ENCODE measurements at regions not wholly inside any gene's neighbourhood (a gene's known extent, or its start where the extent isn't known, plus 50 kb on each side); places are given as distances from the start of the nearest gene placed in this dataset.

DNA sequence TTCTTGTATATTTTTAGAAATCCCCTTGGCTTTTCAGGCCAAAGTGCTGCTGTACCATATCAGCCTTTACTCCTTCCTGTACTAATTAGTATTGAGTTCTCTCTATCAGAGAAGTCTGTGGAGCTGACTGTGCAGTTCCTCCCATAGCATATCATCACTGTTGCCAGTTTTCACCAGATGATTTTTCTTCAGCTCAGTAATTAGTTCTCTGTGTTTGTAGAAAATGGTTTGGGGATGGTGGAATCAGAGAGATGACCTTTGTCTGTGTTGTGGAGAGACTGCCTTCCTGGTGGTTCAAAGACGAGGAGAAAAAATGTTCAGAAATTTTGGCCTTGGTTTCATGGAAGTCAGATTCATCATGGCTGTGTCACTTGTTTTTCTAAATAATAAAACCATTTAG lies 227.5 kb upstream of the ACTBL2 start:
- DNase-seq (ENCODE audit: low read depth): no peak

DNA sequence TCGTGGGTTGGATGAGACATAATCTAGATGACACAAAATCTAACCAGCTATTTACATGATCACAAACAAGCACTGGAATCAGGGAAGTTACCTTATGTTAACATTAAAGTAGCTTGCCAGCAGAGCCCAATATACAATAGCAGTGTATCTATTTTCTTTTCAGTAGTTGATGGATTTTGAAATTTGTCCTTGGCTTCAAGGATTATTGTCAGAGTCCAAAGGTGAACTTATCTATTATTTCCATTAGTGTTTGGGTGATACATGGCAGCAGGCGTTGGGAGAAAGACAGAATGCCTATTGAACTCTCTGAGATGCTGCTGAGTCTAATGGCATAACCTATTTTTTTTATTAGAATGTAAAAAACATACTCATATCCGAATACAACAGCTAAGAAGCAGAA lies 223.2 kb upstream of the ACTBL2 start:
- no peak for DNase-seq (ENCODE audit: low read depth)

DNA sequence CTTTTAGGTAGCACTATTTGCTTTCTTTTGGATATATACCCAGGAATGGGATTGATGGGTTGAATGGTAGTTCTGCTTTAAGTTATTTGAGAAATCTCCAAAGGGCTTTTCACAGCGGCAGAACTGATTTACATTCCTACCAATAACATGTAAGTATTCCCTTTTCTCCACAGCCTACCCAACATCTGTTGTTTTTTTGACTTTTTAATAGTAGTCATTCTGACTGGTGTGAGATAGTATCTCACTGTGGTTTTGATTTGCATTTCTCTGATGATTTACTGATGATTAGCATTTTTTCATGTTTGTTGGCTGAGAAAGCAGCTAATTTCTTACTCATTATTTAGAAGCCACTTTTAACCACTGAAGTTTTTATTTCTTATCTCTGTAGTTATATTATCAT lies 221.1 kb upstream of the ACTBL2 start:
- peak; percentile 17 for DNase-seq (ENCODE audit: low read depth)

DNA sequence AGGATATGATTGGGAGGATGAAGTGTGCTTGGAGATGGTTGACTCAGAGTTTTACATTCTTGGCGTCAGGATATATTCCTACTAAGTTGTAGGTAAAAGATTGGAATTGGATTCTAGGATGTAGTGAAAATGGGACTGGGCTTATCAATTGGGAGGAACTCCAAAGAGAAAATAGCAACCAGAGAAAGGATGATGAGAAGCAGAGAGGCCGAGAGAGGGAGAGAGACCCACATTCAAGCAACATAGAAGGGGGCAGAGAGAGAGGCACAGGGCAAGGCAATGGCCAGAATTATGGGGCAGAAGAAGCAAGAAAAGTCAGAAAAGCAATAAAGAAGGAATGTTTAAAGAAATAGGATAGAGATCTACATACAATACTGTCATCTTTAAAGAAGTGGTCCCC lies 217.9 kb upstream of the ACTBL2 start:
- DNase-seq (ENCODE audit: low read depth): no peak

DNA sequence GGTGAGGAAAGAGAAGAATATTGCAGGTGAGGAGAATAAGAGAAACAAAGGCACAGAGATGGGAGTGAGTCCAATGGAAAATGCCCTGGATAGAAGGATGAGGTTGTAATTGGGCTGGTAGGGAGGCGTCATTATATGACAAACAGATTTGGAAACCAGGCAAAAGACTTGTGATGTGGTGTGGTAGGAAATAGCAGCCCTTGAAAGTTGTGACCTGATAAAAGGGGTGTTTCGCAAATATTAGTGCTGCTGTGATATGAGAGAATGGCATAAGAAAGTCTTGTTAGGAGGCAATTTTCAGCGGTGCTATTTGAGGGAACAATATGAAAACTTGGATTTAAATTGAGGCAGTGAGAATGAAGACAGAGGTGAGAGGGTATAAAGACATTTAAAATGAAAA lies 217.5 kb upstream of the ACTBL2 start:
- DNase-seq (ENCODE audit: low read depth): no peak

DNA sequence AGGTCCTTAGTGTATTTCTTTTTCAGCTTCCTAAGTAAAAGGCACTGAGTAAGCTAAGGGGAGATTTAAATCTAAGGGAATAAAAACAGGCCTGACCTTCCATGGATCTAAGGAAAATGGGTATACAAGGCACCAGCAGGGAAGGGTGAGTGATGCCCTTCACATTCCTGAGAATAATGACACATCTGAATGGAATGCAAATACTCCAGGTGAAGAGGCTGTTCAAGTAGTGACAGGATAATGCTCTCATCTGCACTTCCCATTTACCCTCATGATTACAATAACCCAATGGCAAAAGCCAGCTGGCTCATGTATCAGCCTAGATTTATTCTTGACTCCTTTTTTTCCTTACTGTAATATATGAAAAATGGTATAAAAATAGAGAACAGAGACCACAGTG lies 216.2 kb upstream of the ACTBL2 start:
- DNase-seq (ENCODE audit: low read depth): peak; percentile 68

DNA sequence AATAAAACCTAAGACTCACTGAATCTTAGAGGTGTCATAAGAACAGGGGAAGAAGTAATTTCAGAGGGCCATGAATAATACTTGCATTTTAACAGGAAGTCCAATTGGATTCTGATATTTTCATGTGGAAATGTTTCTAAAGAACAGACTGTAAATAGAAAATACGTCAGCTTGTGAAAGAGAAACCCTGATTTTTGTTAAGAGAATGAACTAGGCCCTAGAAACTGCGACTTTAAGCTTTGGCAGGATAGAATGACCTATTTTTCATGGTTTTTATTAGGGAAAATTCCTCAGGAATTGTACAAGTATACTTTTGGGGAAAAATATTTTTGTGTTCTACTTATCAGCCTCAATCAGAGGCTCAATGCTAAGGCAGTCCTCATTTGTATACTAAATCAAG lies 215.5 kb upstream of the ACTBL2 start:
- DNase-seq (ENCODE audit: low read depth): no peak

DNA sequence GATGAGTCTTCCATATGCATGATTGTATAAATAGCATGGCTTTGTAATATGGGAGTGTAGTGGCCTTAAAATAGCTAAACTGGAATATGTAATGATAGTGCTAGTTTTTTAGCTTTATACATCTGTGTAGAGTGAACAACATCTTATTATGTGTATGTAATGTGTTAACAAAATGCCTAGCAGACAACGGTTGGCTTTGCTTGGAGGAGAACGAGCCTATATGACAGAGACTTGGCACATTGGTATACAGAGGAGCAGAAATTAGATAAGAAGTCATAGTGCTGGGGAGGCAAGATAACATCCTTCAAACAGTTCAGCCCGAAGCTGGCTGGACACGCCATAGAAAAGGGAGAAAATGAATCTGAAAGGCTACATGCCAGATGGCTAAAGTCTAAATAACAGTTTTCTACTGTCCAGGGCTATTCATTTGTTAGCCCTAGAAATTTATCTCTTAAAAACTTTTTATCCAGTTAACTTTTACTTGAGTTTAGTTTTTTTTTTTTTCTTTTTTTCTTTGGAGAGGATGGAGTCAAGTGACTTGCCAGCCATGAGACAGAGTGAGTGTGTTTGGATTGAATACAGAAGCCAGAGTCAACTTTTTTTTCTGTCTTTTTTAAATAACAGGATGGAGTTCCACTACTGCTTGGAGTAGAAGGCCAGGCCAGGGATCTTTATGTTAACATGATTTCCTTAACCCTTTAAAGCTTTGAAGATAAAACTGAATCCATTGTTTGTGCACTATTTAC lies 214.4 kb upstream of the ACTBL2 start:
- no peak for DNase-seq (ENCODE audit: low read depth)

DNA sequence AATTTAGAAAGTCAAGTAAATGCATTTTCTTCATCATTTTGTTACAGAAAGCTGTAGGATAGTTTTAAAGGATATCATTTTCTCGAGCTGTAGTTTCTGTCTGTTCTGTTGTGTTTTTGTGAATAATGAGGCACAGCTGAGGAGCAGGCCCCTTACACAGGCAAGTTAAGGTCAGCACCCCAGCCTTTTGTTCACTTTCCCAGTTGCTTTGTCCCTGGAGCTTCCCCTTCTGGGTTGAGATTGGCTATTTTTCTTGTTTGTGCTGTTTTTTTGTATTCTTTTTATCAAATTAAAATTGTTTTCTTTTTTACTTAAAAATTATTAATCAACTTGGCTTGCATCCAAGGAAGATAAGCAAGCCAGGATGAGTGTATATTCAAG lies 213.8 kb upstream of the ACTBL2 start:
- DNase-seq (ENCODE audit: low read depth): no peak

DNA sequence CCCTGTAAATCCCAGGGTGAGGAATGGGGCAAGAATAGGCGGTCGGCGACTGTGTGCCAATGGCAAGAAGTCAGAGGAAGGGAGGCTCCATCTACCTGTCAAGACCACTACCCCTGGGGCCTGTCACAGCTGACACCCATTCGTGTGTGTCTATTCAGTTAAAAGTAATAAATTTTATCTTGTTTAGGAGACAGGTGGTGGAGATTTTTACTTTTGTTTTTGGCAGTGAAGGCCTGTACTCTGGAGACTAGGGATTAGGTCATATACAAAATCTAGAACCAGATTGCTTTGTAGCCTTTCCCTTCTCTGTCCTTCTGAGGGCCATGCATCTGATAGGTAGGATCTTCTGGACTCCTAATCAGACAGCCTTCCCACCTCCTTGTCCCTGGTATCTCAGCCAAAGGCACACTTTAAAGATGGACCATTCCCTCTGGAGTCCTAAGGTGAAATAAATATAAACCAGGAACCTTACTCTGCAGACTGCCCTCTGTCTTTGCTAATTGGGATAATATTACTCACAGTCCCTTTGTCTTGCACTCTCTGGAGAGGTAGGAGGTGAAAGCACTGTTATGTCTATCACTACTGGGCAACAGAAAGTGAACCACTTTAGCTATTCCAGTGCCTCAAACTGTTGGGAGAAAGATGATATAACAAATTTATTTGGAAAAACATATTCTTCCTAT lies 213.2 kb upstream of the ACTBL2 start:
- no peak for DNase-seq (ENCODE audit: low read depth)

DNA sequence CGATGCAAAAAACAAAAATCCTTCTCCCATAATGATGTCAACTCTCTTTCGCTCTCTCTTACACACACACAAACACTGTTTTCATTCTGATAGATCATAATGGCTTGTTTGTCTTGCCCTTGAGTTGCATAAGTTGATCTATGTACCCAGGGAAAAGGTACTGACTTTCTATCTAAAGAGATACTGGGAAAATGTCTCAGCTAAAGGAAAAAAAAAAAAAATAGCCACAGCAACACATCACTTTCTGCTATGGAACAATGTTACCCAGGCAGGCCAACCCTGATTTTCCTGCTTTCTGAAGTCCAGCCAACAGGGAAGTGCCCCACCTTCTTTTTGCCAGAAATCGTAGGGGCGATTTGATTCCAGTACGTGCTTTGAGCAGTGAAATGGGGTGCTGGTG lies 212.6 kb upstream of the ACTBL2 start:
- no peak for DNase-seq (ENCODE audit: low read depth)

DNA sequence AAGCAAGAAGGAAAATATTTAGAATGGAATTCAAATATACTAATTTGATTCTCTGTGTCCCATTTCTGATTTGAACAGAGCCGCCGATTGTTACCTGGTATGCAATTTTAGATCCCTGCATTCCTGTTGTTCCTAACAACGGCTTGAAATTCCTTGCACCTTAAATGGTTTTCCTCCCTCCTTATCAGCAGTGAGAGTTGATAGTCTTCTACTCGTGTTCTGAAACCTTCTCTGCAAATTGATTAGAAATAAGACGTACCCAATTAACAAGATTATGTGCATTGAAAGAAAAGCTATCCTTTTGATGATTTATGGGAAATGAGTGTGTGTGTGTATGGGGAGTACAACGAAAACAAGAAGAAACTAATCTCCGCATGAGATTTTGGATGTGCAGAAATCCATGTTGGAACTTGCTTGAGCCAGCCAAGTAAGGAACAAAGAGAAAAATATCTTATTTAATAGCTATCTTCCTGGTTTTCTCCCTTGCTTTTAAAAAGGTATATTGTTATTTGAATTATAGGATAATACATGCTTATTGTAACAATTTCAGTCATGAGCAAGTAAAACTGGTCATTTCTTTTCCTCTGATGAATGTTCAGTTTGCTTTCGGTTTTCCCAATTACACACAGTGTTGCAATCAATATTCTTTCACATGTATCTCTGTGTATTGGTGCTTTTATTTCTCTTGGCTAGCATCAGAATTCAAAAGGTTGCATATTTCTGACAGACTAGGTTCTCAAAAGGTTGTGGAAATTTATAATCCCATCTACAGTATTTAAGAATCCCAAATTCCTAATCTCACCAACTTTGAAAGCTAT lies 211.1 kb upstream of the ACTBL2 start:
- DNase-seq (ENCODE audit: low read depth): peak; percentile 13

DNA sequence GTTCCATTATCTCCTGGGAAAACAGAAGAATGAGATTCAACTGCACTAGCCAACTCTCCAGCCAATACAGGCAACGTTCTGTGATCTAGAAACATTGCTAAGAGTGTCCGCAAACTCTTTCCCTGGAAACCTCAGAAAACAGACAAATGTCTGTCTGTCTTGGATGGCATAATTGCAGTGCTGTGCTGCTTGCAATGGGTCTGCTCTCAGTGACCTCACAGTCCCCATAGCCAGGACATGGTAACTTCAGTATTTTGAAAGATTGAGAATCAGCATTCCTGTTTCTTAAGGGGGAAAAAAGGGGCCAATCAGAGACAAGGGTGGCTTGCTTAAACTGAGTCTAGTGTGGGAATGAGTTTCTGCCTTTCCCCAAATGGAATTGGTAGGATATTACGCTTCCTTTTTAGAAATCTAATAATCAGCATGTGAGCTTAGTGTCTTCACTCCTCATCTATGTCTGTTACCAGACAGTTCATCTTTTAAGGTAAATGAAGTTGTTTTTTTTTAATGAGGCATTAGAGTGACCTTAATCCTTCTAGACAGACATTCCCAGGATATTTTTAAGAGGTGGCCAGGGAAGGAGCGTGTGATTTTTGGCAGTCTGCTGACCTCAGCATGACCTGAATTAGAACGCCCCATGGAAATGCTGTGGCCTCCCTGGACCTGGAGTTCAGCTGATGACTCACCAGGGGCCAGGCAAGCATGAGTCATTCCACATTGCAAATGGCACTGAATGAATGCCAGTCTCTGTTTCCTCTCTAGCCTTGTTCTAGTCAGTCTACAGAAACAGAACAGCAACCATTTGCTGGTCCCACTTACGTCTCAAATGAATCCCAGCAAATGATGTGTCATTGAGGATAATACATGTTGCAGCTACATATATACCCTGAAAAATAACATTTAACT lies 210.2 kb upstream of the ACTBL2 start:
- DNase-seq (ENCODE audit: low read depth): peak; percentile 98

DNA sequence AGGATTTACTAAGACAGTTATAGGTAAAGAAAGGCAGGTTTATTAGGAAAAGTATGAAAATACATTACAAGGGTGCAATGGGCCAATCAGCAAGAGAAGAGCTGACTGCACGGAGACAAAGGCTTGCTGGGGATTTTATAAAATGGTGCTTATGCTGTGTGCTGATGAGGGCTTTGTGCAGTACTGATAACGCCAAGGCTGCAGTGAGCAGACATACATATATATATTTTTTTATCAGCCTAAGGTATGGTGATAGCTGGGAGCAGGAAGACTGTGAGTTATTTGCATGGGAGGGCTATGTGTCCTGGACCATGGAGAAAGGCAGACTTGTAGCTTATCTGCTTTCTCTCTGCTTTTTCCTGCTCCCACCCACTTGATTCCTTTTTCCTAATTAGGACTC lies 208.1 kb upstream of the ACTBL2 start:
- no peak for DNase-seq (ENCODE audit: low read depth)

DNA sequence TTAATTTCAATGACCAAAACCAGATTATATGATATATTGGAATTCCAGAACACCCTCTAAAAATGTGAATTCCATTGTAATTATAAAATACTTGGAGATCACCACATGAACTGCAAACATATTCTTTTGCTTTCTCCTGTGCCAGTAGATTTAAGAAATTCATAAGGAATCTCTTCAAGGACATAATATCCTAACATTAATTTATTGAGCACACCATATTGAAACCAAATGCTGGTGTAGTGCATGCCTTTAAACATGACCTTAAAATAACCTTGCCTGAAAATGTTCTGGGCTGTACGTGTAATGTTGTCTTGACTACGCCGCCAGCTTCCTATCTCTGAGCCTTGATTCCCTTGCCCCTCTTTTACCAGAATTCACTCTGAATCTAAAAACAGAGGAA lies 205.0 kb upstream of the ACTBL2 start:
- DNase-seq (ENCODE audit: low read depth): no peak

DNA sequence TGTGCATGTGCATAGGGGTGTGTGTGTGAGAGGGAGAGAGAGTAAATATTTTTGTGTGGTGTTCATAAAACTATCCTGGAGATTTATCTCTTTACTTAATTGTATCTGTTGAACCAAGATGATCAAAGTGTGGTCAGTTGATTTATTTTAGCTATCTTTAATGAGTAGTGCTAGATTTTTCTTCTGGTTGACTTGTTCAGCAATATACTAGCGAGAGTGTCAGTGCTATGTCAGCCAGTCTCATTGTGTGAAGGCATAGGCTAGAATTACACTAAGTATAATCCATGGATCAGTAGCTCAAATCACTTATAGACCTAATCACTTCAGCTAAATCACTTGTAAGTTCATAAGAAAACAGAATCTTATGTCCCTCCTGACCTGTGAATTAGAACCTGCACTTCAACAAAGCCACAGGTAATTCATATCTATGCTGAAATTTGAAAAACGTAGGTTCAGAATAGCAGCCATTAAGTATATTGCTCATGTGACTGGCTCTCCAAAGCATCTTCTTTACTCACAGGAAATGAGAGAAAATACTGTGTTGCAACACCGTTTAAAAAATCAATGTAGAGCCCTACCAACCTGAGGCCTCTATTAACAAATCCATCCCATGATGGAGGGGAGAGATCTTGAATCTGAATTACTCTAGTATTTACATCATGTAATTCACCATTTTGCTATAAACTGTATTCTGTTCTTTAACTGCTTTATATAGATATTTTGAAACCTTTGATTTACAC lies 203.1 kb upstream of the ACTBL2 start:
- no peak for DNase-seq (ENCODE audit: low read depth)

DNA sequence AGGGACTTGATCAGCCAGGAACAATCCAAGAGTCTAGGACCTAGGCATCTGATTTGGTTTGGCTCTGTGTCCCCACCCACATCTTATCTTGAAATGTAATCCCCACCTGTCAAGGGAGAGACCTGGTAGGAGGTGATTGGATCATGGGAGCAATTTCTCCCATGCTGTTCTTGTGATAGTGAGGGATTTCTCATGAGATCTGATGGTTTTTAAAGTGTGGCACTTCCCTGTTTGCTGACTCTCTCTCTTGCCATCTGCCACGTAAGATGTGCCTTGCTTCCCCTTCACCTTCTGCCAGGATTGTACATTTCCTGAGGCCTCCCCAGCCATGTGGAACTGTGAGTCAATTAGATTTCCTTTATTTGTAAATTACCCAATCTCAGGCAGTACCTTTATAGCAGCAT lies 201.7 kb upstream of the ACTBL2 start:
- DNase-seq (ENCODE audit: low read depth): no peak

DNA sequence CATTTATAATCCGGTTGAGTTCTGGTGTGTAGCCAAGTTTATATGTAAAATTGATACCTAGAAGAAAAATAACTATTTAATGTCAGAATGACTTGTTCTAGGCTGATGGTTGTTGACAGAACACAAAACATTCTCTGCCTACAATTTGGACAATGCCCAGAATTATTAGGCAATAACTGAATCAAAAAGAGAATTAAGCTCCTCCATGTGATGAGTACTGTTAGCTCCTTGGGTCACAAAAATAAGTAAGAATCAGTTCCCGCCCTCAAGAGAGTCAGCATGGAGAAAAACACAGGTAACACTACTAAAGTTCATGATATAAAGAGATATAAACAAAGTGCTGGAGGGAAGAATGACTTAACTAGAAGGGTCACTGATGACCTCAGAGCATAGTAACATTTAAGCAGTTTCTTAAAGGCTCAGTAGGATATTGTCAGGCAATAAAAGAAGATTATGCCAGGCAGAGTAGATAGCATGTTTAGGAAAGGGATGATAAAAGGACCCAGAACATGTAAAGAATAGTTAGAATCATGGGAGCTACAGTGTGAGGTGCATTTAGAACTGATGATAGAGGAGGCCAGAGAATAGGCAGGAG lies 200.5 kb upstream of the ACTBL2 start:
- DNase-seq (ENCODE audit: low read depth): peak; percentile 8

DNA sequence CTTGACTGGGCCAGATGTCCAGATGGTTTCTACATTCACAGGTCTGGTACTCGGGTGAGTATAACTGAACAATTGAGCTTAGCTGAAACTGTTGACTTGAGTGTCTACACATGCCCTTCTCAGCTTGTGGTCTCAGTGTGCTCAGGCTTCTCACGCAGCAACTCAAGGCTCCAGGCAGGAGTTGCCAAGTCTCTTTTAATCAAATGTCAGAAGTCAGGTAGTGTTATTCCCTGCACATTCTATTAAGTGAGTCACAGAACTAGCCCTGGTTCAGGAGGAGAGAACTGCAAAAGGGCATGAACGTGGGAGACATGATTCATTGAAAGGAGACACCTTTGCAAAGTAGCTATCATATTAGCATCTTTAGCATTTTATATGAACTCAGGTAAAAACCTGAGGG lies 199.3 kb upstream of the ACTBL2 start:
- peak; percentile 8 for DNase-seq (ENCODE audit: low read depth)

DNA sequence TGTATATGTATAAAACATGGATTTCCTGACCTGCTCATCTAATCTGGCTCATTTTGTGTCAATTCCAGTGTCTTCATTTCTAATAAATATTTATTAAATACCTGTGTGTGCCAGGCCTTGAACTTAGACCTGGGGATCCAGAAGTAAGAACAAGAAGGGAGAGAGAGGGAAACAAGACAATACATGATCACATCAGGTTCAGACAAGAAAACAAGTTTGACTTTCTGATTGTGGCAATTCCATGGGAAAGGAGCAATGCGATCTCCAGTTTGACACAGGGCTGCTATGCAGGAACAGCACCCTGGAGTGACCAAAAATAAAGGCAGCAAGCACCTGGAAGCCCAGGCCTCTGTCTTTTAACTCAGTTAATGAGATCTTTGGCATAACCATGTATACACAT lies 198.1 kb upstream of the ACTBL2 start:
- DNase-seq (ENCODE audit: low read depth): no peak

DNA sequence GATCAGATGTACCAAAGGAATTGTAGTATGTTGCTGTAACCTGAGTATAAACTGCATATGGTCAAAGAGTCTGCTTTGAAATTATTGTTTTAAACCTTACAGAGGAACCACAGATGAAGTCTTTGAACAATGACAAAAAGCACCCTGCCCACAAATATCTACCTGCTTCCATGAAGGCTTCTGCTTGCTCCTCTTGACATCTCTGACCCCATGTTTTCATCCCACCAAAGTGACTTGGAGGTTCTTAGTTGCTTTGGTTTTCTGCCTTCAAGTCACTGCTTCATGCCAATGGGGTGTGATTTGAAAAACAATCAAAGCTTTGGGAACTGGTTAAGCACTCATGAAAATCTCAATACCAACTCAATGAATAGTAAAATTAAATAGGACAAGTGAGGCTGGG lies 194.6 kb upstream of the ACTBL2 start:
- DNase-seq (ENCODE audit: low read depth): no peak

All from ELR (cell line).